ENCODE measurements at regions not wholly inside any gene's neighbourhood (a gene's known extent, or its start where the extent isn't known, plus 50 kb on each side); places are given as distances from the start of the nearest gene placed in this dataset.
"Not testable (repeated sequence)": the region's sequence is repeated elsewhere in the genome, so short reads cannot be mapped to it uniquely, and the experiment has no call there.

DNA sequence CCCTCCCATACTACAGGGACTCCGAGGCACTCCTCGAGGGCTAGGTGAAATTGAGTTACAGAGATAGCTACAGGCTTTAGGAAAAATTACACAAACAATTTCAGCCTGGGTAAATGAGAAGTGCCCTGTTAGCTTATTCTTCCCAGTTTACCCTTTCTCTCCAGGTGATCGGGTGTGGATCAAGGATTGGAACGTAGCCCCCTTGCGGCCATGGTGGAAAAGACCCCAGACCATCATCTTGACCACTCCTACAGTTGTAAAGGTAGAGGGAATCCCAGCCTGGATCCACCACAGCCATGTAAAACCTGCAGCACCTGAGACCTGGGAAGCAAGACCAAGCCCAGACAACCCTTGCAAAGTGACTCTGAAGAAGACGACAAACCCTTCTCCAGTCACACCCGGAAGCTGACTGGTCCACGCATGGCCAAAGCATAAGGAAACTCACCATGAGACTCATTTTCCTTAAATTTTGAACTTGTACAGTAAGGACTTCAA, 600.6 kb downstream of the UQCRFS1 start:
- DNase-seq = no peak

DNA sequence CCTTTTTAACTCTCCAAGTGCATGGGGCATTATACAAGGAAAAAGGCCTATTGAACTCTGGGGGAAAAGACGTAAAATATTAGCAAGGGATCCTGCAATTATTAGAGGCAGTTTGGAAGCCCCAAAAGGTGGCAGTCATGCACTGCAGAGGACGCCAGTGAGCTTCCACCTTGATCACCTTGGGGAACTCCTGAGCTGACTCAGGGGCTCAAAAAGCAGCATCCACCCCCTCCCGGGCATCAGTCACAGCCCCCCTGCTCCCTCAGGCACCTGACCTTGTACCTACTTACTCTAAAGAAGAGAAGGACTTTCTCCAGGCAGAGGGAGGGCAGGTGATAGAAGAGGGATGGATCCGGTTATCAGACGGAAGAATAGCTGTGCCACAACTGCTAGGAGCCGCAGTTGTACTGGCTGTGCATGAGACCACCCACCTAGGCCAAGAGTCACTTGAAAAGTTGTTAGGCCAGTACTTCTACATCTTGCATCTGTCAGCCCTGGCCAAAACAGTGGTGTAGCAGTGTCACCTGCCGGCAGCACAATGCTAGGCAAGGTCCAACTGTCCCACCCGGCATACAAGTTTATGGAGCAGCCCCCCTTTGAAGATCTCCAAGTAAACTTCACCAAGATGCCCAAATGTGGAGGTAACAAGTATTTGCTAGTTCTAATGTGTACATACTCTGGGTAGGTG, 601.6 kb downstream of the UQCRFS1 start:
- DNase-seq = not testable (repeated sequence)

DNA sequence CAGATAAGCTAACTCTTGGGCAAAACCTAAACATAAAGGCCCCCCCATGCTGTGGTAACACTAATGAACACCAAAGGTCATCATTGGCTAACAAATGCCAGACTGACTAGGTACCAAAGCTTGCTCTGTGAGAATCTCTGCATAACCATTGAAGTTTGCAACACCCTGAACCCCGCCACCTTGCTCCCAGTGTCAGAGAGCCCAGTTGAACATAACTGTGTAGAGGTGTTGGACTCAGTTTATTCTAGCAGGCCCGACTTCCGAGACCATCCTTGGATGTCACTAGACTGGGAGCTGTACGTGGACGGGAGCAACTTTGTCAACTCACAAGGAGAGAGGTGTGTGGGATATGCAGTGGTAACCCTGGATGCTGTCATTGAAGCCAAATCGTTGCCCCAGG, 602.2 kb downstream of the UQCRFS1 start:
- no peak for DNase-seq

DNA sequence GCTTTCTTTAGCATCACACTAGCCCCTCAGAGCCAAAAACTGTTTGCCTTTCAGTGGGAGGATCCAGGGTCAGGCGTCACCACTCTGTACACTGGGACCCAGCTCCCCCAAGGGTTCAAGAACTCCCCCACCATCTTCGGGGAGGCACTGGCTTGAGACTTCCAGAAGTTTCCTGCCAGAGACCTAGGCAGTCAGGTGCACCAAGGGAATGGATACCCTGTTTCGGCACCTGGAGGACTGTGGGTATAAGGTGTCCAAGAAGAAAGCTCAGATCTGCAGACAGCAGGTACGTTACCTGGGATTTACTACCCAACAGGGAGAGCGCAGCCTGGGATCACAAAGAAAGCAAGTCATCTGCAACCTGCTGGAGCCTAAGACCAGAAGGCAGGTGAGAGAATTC, 603.0 kb downstream of the UQCRFS1 start:
- no peak for DNase-seq

DNA sequence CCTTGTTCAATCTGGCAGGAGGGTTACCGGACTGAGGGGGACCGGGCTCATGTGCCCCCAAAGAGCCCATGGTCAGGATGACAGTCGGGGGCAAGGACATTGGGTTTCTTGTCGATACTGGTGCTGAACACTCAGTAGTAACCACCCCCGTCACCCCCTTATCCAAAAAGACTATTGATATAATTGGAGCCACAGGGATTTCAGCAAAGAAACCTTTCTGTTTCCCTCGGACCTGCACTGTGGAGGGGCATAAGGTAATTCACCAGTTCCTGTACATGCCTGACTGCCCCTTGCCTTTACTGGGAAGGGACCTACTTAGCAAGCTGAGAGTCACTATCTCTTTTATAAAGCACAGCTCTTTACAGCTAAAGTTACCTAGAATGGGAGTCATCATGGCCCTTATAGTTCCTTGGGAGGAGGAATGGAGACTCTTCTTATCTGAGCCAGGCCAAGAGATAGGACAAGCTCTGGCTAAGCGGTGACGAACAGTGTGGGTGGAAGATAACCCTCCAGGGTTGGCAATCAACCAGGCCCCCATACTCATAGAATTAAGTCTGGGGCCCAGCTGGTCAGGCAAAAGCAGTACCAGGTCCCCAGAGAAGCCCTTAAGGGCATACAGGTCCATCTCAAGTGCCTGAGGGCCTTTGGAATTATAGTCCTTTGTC, 603.7 kb downstream of the UQCRFS1 start:
- DNase-seq = no peak

DNA sequence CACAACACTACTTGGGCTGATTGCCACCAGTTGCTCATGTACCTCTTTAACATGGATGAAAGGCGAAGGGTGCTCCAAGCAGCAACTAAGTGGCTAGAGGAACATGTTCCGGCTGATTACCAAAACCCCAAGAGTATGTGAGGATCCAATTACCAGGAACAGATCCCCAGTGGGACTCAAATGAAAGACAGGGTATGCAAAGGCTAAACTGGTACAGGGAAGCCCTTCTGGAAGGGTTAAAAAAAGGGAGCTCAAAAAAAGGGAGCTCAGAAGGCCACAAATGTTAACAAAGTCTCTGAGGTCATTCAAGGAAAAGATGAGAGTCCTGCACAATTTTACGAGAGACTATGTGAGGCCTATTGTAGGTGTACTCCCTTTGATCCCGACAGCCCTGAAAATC, 604.7 kb downstream of the UQCRFS1 start:
- no peak for DNase-seq

DNA sequence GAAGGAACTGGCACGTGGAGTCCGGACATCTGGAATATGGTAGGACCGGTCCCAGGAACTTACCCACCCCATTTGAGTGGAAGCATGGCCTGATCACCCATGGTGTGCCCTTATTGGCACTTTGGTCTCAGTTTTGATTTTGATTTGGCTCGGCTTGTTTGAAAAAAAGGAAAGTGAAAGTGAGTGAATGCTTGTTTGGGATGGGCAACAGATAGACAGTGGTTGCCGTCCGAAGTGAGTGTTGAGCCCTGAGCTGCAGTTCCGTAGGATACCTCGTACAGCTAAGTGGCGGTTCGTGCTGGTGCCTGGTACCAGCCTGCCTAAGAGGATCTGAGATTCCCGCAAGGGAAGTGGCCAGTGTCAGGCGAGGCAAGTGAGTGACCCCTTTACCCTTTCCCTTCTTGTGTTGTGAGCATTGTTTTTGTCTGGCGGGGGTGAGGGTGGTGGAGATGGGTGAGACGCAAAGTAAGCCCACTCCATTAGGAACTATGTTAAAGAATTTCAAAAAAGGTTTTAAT, 605.8 kb downstream of the UQCRFS1 start:
- no peak for DNase-seq

DNA sequence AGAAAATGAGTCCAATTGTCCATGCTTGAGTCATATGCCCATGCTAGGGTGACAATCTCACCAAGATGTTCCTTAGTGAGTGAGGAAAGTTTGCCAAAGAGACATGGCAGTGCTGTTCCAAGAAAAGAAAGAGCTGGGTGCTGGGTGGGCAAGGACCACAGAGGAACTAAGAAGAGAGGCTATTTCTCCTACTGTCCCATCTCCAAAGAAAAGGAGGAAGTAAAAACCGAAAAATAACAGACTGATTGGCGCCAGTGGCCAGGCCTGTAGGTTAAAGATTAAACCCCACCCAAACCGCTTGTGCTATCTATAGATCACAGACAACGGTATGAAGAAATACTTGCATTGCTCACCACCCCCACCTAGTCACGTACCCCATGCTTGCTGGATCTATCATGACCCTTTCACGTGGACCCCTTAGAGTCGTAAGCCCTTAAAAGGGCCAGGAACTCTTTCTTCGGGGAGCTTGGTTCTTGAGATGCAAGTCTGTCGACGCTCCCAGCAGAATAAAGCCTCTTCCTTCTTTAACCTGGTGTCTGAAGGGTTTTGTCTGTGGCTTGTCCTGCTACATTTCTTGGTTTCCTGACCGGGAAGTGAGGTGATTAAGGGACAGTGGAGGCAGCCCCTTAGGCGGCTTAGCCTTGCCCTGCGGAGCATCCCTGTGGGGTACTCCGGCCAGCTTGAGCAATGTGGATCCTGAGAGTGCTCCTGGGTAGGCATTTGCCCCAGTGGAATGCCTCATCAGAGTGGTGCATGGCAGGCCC, 606.5 kb downstream of the UQCRFS1 start:
- no peak for DNase-seq

DNA sequence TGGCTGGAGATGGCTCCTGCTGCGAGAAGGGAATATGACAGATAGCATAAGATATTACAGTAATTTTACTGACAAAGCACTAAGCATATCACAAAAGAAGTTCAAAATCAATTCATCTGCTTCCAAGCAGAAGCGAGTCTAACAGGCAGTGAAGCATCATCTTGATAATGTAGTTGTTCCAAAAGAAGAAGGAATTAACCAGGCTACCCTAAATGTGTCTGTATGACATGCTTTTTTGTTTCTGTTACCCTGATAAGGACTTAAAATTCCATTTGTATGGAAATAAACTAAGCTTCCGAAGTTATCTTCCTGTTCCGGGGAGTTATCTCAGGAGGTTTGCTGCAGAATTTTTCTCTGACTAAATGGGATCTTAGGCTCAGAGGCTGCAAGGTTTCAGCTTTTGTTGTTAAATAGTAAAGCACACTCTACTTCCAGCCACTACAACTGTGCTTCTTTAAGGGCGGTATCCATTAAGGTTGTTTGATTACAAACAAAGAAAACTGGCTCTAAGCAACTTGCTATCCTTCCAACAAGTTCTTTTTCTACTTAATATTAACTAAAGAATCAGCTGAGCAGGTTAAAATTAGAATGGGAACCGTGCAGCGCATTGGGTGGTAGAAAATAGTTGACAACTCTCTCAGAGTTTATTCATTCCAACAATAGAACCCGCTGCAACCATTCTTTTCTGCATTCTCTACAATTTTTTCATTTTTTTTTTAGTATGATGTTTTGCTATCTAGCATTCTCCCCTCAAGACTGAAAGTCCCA, 607.3 kb downstream of the UQCRFS1 start:
- no peak for DNase-seq

DNA sequence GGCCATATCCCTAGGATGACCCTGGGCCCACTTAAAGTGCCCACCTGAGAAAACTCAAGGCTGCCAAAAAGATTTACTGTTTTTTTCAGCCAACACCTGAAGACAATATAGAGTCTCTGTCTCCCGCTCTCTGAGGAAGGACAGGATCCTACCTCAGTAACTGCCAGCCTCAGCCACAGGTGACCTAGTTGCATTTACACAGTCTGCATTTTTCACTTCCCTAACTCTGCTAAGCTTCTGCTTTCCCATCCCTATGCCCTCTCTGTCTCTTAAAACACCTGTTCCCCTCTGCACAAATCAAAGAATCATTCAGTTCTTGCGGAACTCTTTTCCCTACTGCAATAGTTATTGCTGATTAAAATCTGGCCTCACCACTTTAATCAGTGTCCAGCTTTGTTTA, 609.5 kb downstream of the UQCRFS1 start:
- DNase-seq = no peak

DNA sequence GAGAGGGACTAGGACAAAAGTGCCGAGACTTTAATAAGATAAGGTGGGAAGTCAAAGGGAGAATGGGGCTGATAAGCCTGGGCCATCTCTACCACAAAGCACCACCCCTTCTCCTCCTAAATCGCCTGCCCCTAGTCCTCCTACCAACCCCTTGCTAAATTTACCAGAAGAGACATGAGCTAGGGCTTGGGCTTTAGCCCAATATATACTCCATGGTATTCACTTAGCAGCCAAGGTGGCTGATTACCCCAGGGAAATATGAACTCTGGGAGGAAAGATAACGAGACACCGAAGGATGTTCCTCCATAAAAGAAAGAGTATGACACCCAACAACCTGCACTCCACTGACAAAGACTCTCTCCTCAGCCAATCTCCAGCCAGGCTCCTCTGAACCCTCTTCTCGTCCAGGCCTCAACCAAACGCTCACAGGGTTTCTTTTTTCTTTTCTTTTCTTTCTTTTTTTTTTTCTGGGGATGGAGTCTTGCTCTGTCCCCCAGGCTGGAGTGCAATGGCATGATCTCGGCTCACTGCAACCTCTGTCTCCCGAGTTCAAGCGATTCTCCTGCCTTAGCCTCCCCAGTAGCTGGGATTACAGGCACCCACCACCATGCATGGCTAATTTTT, 610.2 kb downstream of the UQCRFS1 start:
- DNase-seq = no peak

DNA sequence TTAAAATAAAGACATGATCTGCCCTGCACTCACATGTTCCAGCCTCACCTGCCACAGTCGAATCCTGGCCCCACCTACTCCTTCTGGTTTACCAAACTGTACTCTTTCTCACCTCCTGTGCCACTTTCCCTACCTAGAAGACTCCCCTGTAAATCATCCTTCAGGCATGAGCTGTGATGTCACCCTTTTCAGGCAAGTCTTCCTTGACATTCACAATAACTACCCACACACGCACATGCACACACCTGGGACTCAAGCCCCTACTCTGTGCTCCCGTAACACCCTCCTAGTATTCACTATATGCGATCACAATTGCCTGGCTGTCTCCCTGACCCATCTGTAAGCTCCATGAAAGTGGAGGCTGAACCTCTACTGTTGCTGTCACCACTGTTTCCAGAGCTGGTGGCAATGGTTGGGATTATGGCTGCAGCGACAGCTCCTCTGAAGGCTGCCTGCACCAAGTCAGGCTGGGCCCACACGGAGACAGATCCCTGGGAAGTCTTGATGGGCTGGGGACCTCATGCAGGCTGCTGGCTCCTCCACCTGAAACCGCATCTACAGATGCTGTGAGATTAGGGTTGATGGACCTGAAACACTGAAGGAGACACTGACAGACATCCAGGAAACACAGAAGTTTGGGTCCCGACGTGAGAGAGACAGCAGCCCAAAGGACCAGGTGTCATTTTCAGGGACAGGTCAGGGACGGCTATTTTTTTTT, 611.1 kb downstream of the UQCRFS1 start:
- no peak for DNase-seq

DNA sequence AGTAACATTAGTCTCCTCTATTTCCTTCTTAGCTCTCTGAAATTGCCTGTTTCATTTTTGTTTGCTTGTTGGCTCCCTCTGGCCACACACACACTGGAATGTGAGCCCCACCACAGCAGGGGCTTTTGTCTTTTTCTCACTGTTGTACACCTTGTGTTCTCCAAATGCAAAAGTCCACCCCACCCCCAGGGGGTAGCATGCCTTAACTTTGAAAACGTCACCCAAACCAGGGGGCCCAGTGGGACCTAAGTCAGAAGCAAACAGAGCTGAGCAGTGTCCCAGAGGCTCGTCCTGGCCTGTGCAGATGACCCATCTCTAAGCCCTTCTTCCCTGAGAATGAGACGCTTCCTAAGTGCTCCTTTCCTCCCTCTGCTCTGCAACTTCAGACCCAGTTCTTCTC, 614.1 kb downstream of the UQCRFS1 start:
- DNase-seq = no peak

DNA sequence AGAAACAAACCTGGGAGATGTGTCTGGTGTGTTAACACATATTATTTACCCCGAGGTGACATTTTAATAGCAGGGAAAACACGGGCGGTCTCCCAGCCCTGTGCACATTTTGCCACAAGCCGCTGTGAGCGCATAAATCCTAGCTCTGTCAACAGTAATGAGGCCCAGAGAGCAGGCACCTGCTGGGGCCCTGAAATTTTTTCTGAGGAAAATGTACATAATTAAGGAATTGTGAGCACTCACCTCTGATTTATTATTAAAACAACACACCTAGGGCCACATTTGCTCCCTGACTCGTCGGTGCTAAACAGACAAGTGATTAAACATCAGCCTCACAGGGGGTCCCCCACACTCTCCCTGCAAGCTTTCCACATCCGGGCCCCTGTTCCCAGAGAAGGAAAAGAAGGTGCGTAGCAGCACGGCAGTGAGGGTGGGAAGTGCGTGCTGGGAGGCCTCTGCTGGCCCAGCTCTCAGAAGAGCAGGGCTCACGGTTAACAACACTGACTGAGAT, 616.3 kb downstream of the UQCRFS1 start:
- DNase-seq = no peak

DNA sequence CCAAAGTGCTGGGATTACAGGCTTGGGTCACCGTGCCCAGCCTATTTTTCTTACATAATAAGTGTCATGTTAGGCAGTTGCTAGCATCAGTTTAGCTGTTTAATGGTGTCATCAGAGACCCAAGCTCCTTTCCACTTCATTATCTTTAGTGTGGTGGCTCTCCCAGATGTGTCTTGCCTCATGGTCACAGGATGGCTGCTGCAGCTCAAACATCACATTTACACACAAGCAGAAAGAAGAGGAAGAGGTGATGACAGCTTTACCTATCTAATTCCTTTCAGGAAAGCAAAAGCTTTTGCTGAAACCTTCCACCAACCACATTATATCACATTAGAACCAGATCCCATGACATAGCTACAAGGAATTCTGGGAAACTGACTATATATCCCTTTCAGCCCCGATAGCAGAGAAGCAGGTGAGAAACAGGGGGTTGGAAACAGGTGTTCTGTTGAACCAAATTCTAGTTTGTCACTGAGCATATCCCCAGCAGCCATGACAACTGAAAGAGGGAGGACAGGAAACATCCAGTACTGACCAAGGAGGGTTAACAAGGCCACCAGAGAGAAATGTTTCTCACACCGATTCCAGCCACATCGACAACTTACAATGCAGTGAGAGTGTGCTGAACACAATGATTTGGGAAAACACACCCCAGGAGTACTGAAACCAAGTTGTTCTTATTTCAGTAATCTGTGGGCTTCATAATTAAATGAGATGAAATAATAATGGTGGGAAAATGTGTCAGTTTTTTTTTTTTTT, 617.0 kb downstream of the UQCRFS1 start:
- no peak for DNase-seq

DNA sequence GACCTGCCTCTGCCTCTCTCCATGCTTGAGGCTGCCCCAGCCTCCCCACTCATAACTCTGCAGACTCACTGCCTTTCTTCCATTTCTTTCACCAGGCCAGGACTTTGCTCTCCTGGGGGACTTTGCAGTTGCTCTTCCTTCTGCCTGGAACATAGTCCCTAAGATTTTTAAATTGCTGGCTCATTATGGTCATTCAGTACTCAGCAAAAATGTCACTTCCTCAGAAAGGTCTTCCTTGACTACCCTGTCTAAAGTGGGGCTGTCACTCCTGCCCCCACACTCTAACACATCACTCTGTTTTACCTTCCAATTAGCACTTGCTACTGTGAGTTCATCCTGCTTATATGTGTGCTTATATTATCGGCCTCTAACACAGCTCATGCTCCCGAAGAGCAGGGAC, 618.2 kb downstream of the UQCRFS1 start:
- DNase-seq = no peak

DNA sequence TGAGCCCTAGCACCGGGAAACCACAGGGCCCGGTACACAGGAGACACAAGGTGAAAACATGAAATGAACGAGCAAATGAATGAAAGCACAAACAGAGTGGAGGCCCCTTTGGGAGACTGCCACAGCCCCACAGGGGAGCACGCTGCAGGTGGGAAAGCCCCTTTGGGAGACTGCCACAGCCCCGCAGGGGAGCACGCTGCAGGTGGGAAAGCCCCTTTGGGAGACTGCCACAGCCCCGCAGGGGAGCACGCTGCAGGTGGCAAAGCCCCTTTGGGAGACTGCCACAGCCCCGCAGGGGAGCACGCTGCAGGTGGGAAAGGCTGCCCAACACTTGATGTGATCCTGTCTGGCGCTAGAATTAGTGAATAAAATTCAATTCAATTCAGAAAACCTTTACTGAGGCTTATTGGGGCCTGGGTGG, 623.0 kb downstream of the UQCRFS1 start:
- not testable (repeated sequence) for DNase-seq

DNA sequence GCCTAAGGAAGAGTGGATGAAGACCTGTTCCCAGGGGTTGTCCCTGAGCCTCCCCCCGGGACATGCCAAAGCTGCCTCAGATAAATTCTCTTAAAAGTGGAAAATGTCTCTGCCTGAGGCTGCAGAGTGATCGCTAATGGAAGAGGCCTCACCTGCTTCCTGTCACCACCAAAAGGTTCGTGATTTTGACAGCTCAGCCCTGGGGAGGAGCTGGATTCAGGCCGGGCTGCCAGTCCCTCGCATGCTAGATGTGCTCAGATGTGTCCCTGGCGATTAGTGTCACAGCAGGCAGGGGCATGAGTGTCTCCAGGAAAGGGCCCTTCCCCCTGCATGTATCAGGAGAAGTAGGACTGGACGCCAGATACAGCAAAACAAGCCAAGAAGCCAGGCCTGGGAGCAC, 626.5 kb downstream of the UQCRFS1 start:
- no peak for DNase-seq

DNA sequence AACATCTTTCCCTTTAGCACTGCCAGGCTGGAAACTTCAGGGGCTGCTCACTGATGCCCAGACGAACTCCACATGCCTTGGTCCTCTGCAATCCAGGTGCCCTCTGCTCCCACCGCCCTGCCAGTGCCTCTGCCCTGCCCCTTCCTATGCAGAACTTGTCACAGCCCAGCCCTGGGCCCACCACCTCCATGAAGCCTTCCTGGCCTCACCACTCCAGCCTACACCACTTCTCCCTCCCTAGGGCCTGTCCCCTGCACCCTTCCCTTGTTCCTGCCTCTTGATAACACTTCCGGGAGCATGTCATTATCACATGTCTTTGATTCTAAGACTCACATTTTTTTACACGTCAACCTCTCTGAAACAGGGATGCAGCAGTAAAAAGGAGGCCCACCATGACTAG, 627.2 kb downstream of the UQCRFS1 start:
- no peak for DNase-seq

DNA sequence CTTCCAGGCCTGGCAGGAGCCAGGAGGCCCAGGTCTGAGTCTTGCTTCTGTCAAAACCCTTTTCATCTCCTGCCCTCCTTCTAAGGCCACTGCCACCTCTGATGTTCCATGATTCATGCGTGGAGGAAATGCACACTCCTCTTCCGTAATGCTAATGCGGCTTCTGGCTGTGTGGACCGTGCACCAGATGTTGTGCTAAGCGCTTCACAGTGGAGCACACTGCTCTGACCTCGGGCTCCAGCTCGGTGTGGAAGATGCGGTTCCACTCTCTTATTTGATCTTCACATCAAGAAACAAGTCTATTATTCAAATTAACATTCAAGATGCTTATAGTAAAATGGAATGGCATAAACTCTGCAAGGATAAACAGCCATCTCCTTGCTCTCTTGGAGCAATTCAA, 629.2 kb downstream of the UQCRFS1 start:
- no peak for DNase-seq

DNA sequence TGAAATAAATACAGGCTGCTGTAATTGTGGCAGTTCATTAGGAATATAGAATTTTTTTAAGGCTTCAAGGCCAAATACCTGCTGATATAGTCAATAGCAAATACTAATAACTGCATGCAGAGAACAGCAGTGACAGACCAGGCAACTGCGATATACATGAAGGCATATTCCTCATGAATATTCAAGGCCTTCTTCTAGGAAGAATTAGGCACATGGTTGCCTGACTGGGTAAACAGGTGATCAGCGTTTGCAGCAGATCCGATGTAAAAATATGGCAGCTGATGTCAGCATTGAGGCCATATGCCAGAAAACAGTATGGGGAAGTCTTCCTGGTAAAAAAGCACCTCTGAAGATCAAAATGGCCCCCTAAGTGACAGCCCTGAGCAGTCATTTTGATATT, 629.7 kb downstream of the UQCRFS1 start:
- no peak for DNase-seq

All from activated CD4-positive, alpha-beta T cell treated with anti-CD3 and anti-CD28 coated beads for 1 hour (primary cell).